Right atrium auricular region (tissue), 2 donors: ENCODE measurements at regions not wholly inside any gene's neighbourhood (a gene's known extent, or its start where the extent isn't known, plus 50 kb on each side); places are given as distances from the start of the nearest gene placed in this dataset.

ENCODE experiments used
- DNase-seq: peaks from one replicate; pipeline ENCODE4 v3.0.0-alpha.2; 2019; ENCODE audit warnings: low spot score
- H3K27ac ChIP-seq, 2 donors: fragments of 200-600 bp; sonication (generic); 1 replicate in 1 of 2; 2 replicates in 1 of 2; pipeline ENCODE4 v1.5.1; 2016 to 2019
- H3K27me3 ChIP-seq, 2 donors: fragments of 200-600 bp; sonication (generic); one replicate each; pipeline versions ENCODE4 v1.5.1 to v1.6.0; 2017 to 2019
- H3K36me3 ChIP-seq: fragments of 200-600 bp; sonication (generic); one replicate; pipeline ENCODE4 v1.5.1; 2016
- H3K4me1 ChIP-seq, 2 donors: fragments of 200-600 bp; sonication (generic); one replicate each; pipeline versions ENCODE4 v1.5.1 to v1.6.0; 2017 to 2019
- H3K4me3 ChIP-seq, 2 donors: fragments of 200-600 bp; sonication (generic); 1 replicate in 1 of 2; 2 replicates in 1 of 2; pipeline ENCODE4 v1.5.1; 2017 to 2019; ENCODE audit warnings: mild to moderate bottlenecking in 1 of 2, moderate library complexity in 1 of 2
- H3K9me3 ChIP-seq, 2 donors: fragments of 200-600 bp; sonication (generic); one replicate each; pipeline ENCODE4 v1.5.1; 2019
- TF ChIP-seq, protein P1 (sequence below), 2 donors: fragments of 200-600 bp; sonication (generic); IDR thresholded peaks; one replicate each; pipeline ENCODE4 v1.5.1; 2019; ENCODE audit warnings: antibody characterized with exemption in 2 of 2

DNA sequence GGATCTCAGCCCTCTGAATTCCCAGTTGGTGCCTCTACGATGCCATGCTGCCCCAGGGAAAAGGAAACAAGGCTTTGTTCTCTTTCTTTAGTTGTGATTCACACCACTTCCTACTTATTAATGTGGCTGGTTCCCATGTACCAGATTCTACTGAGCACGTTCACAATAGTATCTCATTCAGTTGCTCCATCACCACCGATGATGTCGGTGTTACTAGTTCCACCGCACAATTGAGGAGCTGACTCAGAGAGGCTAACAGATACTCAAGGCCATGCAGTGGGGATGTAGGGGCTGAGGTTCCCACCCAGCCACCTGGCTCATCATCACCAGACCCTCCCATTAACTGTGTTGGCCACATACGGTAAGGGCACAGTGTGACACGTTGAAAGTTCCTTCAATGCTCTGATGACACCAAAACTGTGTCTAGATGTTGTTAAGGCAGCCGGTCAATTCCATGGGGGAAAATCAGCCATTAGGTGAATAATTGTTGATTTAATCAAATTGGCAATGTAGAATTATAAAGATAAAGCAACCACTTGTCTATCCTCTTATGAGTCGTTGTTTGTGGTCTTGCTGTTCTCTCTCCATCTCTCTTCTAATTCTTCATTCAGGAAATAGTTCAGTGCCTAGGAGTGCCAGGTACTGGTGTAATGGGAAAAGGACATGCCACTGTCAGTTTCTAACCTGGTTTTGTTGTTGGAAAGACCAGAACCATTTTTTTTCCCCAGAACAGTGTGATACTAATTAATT is 244.2 kb upstream of the CRY1 start:
- Histone ChIP-seq H3K27me3 (no peaks in the 10 kb centered on the region), H3K36me3 (no peaks in the 10 kb centered on the region), H3K4me3 (no peak overlapping the region), H3K27ac (no peak overlapping the region), H3K9me3 (no peaks in the 10 kb centered on the region), H3K4me1 (no peaks in the 10 kb centered on the region)
- DNase-seq = no peak
- TF ChIP-seq, protein P1, sequence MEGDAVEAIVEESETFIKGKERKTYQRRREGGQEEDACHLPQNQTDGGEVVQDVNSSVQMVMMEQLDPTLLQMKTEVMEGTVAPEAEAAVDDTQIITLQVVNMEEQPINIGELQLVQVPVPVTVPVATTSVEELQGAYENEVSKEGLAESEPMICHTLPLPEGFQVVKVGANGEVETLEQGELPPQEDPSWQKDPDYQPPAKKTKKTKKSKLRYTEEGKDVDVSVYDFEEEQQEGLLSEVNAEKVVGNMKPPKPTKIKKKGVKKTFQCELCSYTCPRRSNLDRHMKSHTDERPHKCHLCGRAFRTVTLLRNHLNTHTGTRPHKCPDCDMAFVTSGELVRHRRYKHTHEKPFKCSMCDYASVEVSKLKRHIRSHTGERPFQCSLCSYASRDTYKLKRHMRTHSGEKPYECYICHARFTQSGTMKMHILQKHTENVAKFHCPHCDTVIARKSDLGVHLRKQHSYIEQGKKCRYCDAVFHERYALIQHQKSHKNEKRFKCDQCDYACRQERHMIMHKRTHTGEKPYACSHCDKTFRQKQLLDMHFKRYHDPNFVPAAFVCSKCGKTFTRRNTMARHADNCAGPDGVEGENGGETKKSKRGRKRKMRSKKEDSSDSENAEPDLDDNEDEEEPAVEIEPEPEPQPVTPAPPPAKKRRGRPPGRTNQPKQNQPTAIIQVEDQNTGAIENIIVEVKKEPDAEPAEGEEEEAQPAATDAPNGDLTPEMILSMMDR (IDR thresholded peaks at IDR 0.05) = no peak

- Histone ChIP-seq H3K36me3 (no peaks in the 10 kb centered on the region), H3K9me3 (no peaks in the 10 kb centered on the region), H3K4me3 (no peak overlapping the region), H3K4me1 (no peaks in the 10 kb centered on the region), H3K27ac (no peak overlapping the region), H3K27me3 (no peaks in the 10 kb centered on the region)
- TF ChIP-seq, protein P1 (IDR thresholded peaks at IDR 0.05) = no peak
- no peak for DNase-seq
These were observed 246.1 kb upstream of the CRY1 start for GRCh38 chr12:107339487-107339886.

DNA sequence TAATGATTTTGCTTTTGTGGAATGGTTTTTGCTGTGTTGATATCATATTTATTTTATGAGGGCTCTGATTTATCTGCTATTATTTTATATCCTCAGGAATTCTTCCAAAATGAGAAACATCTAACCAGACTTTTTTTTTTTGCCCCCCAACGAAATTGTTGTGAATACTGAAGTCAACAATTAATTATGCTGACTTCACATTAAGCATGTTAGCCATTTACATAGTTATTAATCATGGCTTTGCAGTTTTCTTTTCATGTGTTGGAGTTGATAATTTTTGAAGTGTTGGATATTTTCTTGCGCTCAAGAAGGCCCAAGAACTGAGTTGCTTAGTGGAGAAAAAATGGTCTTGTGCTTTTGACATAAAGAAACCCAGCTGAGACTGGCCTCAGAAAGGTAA is 246.6 kb upstream of the CRY1 start:
- no peaks in the 10 kb centered on the region for H3K4me1 ChIP-seq
- no peaks in the 10 kb centered on the region for H3K9me3 ChIP-seq
- no peak overlapping the region for H3K27ac ChIP-seq
- TF ChIP-seq, protein P1 (IDR thresholded peaks at IDR 0.05) = no peak
- H3K36me3 ChIP-seq = no peaks in the 10 kb centered on the region
- no peak overlapping the region for H3K4me3 ChIP-seq
- no peaks in the 10 kb centered on the region for H3K27me3 ChIP-seq
- no peak for DNase-seq

DNA sequence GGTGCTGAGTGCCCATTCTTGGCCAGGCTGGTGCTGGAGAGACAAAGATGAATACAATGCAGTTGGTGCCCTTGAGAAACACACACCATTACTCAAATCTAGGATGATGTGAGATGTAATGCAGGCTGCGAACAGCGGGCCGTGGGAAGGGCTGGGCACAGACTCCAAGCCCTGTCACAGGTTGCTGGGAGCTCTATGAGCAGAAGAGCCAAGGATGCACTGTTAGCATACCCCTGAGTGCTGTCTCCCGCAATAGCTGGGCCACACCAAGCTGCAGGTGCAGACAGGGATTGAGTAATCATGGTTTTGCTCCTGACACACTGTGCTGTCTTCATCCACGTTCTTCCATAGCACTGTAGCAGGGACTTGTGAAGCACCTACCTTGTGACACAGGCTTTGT is 247.5 kb upstream of the CRY1 start:
- Histone ChIP-seq H3K4me3 (no peak overlapping the region), H3K9me3 (no peaks in the 10 kb centered on the region), H3K27me3 (no peaks in the 10 kb centered on the region), H3K27ac (no peak overlapping the region), H3K36me3 (no peaks in the 10 kb centered on the region), H3K4me1 (no peaks in the 10 kb centered on the region)
- TF ChIP-seq, protein P1 (IDR thresholded peaks at IDR 0.05) = no peak
- DNase-seq = no peak

- Histone ChIP-seq H3K36me3 (no peaks in the 10 kb centered on the region), H3K9me3 (no peaks in the 10 kb centered on the region), H3K4me1 (no peaks in the 10 kb centered on the region), H3K27ac (no peak overlapping the region), H3K27me3 (no peaks in the 10 kb centered on the region), H3K4me3 (no peak overlapping the region)
- DNase-seq = no peak
- TF ChIP-seq, protein P1 (IDR thresholded peaks at IDR 0.05) = no peak
These were observed 250.9 kb upstream of the CRY1 start for GRCh38 chr12:107344035-107344808.
